ENCODE measurements at regions not wholly inside any gene's neighbourhood (a gene's known extent, or its start where the extent isn't known, plus 50 kb on each side); places are given as distances from the start of the nearest gene placed in this dataset.

DNA sequence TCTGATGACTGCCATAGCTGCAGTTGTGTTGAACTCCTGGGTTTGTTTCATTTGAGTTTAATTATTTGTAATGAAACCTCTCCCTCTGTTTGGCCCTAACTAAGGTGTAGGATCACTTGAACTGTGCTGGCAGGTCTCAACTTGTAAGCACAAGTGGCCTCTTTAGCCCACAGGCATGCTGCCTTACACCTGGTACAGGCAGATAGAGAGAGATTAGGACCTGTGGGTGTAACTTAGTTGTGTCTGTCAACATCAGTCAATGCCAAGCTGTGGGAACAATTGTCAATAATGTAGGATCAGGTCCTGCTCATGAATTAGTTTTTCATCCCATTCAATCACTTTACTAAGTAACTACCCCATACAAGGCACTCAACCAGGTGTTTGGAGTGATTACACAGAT is 263.0 kb upstream of the G2E3 start:
- TF ChIP-seq CTCF (IDR thresholded peaks at IDR 0.05) (no peak), POLR2A (IDR thresholded peaks at IDR 0.05) (no peak)
